HG03108 (cell line): ENCODE measurements at regions not wholly inside any gene's neighbourhood (a gene's known extent, or its start where the extent isn't known, plus 50 kb on each side); places are given as distances from the start of the nearest gene placed in this dataset.

Source experiments
- ATAC-seq: cut with Tn5 transposase; IDR thresholded peaks from one replicate; pipeline ENCODE4 v1.9.1; 2021; ENCODE audit warnings: moderate library complexity; ENCODE audit not compliant: unreplicated experiment

DNA sequence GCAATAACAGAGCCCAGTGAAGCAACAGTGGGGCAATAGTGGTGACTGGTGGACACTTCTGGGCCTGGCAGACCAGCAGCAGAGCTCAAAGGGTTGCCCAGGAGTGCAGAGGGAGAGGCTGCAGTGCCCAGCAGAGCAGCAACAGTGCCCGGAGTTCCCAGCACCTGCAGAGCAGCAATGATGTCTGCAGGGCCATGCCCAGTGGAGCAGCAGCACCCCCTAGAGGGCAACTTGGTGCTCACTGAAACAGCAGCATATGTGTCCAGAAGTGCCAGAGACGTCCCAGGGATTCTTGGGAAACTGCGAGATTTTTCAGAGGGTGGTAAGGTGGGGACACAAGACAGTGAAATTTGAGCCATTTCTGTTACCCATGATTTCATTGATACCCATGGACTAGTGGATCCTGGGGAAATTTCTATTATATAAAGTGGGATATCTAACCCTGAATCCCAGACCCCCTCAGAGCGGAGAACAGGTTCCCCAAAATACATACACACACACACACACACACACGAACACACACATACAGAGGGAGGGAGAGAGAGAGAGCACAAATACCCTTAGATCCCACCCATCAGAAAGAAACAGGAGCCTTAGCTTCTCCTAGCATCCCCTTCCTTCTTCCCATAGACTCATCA, 156.9 kb upstream of the GJB5 start:
- ATAC-seq, result no peak

- no peak for ATAC-seq
Measured at GRCh38 chr1:34602907-34603306, 151.9 kb upstream of the GJB5 start.

- no peak for ATAC-seq
Measured at GRCh38 chr1:34603594-34603993, 151.3 kb upstream of the GJB5 start.

DNA sequence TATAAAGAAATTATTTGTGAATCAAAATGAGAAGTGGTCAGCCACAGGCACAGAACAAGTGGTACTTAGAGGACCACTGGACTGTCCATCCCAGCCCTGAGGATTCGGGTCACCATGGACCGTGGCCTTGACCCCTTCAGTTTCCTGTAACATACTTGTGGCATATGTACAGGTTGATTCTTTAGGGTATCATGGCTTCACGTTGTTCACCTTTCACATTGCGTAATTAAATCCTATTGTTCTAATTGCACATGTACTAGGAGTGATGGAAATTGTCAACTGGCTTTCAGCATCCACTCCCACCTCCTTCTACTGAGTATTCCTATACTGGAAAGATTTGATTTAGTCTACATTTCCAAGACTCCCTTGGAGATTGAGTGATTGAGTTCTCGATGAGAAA, 148.3 kb upstream of the GJB5 start:
- no peak for ATAC-seq

GRCh38 chr1:34610063-34610462, 144.8 kb upstream of the GJB5 start:
- no peak for ATAC-seq

DNA sequence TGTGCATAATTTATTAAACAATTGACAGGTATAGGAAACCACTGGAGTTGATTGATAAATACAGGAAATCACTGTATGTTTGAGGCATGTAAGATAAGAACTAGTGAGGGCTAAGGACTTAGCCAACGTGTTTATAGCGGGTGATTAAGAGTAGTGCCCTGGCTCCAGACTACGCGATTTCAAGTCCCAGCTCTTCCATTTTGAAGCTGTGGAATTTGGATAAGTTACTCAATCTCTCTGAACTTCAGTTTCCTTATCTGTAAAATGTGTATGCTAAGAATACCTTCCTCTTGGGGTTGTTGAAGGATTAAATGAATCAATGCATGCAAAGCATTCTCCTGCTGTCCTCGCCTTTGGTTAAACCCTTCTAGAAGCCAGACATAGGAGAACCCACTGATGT, 143.3 kb upstream of the GJB5 start:
- no peak for ATAC-seq

DNA sequence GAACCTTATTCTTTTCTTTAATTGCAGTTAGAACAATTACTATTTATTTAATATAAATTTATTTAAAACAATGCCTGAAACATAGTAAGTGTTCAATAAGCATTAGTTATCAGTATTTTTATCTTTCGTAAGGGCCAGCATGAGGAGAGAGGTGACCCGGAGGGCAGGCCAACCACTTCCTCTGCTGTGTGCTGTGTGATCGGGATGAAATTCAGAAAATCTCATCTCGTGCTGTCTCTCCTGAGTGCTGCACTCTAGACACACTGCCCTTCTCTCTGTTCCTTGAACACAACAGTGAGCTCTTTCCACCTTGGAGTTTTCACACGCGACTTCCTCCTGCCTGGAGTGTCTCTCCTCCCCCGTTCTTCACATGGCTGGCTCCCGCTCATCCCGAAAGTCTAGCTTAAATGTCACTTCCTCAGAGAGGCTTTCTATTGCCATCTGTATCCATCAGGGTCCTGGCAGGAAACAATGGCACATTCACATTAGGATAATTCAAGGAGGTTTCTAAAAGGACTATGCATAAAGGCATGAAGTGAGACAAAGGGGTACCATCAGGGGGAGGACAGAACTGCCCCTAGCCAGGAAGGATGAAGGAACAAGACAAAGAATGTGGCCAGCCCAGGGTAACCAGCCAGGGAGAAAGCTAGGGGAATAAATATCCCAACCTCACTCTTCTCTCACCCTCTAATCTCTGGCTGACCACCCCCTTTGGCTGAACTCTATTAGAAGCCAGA, 142.6 kb upstream of the GJB5 start:
- no peak for ATAC-seq

DNA sequence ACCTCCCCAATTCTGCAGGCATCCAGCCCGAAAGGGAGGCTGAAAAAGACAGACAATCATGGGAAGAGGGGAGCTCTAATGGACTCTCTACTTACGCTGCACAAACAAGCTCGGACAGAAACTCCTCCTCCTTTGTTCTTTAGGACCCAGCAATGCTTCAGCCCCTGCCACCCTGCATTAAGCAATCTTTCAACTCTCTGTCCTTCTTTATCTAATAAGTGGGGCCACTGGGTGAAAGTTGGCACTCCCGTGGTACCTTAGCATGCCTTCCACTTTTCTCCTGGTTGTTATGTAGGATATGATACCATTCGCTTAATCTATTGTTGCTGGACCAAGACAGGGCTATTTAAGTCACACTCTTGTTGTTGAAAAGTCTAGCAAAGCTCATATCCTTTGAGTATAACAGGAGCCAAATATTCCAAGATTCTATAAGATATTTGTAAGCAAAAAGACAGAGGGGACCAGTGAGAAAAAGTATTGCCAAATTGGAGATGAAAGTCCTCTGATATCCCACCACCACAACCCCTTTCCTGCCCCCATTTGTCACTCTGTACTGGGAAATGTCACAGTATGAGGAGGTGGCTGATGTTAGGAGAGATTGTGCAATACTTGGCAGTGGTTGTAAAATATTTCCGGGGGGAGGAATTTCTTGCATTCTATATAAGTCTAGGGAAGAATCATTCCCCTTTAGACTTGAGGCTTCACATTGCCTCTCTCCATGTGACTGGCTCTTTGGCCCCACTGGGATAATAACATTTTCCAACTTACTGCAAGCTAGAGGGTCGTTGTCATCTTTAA, 137.3 kb upstream of the GJB5 start:
- ATAC-seq, result no peak

DNA sequence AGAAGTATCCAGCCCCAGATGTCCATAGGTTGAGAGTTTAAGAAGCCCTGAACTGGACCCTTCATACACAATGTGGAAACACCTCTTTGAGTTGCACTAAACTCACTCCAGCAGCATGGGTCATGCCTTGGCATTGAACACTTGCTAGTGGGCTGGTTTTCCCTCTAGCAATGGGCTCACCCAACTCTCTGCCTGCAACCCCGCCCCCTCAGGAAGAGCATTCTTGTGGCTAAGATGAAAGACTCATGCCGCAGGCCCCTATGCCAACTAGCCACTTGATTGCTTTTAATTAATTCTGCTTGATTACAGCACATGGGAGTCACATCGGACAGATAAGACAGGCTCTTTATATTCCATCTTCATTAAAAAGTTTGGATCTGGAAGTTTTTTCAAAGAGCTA, 136.5 kb upstream of the GJB5 start:
- ATAC-seq, result no peak

DNA sequence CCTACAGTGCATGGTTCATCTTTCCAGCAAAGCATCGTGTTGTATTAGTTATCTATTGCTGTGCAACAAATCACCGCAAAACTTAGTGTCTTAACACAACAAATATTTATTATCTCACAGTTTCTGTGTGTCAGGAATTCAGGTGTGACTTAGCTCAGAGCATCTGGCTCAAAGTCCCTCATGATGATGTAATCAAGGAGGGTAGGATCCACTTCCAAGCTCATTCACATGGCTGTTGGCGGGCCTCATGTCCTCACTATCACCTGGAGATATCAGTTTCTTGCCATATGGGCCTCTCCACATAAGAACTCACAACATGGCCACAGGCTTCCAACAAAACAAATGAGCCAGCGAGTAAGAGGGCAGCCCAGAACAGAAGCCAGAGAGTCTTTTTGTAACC, 135.6 kb upstream of the GJB5 start:
- ATAC-seq, result no peak

DNA sequence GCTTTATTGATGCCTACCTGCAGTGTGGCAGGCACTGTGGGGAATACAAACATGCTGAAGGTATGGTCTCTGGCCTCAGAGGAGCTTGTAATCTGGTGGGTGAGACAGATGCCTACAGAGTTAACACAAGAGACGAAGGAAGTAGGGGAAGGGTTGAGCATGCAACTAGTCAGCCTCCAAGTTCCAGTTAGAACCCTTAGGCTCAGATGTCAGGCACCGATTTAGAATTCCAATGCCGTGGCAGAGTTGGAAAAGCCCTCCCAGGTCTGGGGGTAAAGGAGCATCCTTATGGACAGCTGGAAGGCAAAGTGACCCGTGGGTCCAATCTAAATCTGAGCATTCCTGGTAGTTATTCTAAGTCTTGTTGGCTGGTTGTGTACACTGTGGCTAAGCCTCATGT, 132.9 kb upstream of the GJB5 start:
- ATAC-seq, result no peak

DNA sequence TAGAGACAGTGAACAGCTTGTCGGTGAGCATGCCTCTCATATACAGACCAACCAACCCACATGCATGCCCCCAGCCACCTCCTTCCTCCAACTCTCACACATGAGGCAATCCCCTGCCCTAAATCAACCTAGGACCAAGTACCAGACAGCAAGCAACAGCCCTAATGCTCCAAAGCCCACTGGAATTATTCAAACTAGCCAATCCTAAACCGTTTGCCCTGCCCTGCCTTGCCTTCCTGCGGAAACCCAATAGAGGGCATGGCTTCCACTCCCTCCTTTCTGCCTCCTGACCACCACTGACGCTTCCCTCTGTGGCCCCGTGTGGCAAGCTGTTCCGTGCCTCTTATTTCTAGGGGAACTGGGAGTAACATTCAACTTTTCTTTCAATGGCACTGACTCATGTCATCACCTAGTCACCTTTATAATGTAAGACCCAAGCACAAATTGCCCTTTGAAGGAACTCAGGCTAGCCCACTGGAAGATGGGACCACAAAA, 129.3 kb upstream of the GJB5 start:
- ATAC-seq, result no peak

- no peak for ATAC-seq
Measured at GRCh38 chr1:34627465-34628240, 127.2 kb upstream of the GJB5 start.

GRCh38 chr1:34631126-34631525, 123.7 kb upstream of the GJB5 start:
- ATAC-seq, result no peak

DNA sequence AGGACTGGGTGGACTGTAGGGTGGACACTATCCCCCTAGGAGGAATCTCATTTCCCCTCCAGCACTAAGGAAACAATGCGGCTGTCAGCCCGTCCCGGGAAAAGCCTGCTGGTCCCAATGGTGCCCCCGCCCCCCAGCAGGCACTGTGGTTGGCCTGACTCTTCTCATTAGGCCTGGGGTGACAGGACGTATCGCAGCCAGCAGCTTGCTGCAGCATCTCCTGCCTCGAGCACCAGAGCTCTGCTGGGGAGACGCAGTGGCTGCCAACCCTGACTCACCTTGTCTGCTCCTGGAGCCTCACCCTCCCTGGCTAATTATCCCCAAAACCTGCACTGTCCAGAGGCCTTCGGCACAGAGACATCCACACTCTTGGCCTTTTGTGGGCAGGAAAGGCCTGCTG, 115.1 kb upstream of the GJB5 start:
- no peak for ATAC-seq

- no peak for ATAC-seq
Measured at GRCh38 chr1:34640654-34641401, 114.0 kb upstream of the GJB5 start.

GRCh38 chr1:34642679-34643078, 112.2 kb upstream of the GJB5 start:
- no peak for ATAC-seq

DNA sequence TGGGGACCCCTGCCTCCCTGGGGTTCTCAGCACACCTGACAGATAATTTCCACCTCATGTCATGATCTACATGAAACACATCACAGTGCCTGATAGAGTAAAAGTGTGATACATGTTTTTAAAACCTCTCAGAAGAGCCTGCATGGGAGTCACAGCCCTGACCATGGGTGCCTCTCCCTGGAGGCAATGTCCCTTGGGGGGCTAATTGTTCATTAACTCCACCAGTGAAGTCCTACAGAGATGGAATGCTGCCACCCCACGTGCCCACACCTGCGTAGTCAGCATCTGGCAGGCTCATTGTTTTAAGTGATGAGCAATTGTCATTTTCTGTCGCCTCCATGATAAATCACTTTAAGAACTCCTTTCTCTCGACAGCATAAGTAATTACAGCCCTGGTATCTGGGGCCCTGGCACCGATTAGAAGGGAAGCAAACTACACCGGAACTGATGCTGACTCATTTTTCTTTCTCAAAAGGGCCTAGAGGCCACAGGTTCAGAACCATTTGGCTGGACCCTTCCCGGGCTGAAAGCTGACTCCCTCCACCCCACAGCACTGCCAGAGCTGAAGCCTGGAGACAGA, 109.6 kb upstream of the GJB5 start:
- no peak for ATAC-seq

GRCh38 chr1:34645919-34646318, 108.9 kb upstream of the GJB5 start:
- no peak for ATAC-seq

DNA sequence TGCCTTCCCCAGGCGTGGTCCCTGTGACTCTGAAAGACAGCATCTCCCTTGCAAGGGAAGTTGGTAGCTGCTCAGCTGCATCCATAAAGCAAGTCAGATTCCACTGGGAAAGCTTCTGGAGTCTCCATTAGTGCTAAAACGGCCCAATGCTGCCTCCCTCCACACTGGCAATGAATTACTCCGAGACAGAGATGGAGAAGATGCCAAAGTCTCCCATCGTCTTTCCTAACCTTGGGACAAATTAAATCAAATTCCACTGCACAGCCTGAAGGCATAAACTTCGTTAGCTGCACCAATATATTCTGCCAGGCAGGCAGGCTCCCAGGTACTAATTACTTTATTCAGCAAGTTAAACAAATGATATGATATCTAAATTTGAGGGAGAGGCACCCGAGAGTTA, 106.3 kb upstream of the GJB5 start:
- ATAC-seq, result no peak
